OCI-LY1 (cell line): ENCODE measurements at regions not wholly inside any gene's neighbourhood (a gene's known extent, or its start where the extent isn't known, plus 50 kb on each side); places are given as distances from the start of the nearest gene placed in this dataset.

Experiments used
- CTCF ChIP-seq: fragments of 200-600 bp; sonication (generic), shearing (Covaris generic); IDR thresholded peaks from 2 replicates; pipeline ENCODE4 v1.5.1; 2017; ENCODE audit warnings: mild to moderate bottlenecking, antibody characterized with exemption, low read length, moderate library complexity, mixed read lengths
- EZH2 ChIP-seq: fragments of 200-600 bp; sonication (generic), shearing (Covaris generic); IDR thresholded peaks from 2 replicates; pipeline ENCODE4 v1.8.0; 2017; ENCODE audit warnings: borderline replicate concordance, mixed run types, mild to moderate bottlenecking, antibody characterized with exemption, low read length, moderate library complexity, mixed read lengths

GRCh38 chr15:79168922-79169456, 78.4 kb upstream of the RASGRF1 start:
- TF ChIP-seq EZH2 (no peak), CTCF (no peak)
